ENCODE measurements at regions not wholly inside any gene's neighbourhood (a gene's known extent, or its start where the extent isn't known, plus 50 kb on each side); places are given as distances from the start of the nearest gene placed in this dataset.

- DNase-seq, result no peak
Measured at GRCh38 chr1:82923931-82924330, 1075.0 kb downstream of the TTLL7 start.

GRCh38 chr1:82921759-82922158, 1077.2 kb downstream of the TTLL7 start:
- no peak for DNase-seq

GRCh38 chr1:82920418-82921248, 1078.3 kb downstream of the TTLL7 start:
- no peak for DNase-seq

- no peak for DNase-seq
Measured at GRCh38 chr1:82919837-82920236, 1079.1 kb downstream of the TTLL7 start.

- no peak for DNase-seq
Measured at GRCh38 chr1:82907313-82907712, 1091.6 kb downstream of the TTLL7 start.

GRCh38 chr1:82903626-82904025, 1095.3 kb downstream of the TTLL7 start:
- no peak for DNase-seq

GRCh38 chr1:82901561-82901960, 1097.4 kb downstream of the TTLL7 start:
- no peak for DNase-seq

- DNase-seq, result no peak
Measured at GRCh38 chr1:82901118-82901517, 1097.8 kb downstream of the TTLL7 start.

- no peak for DNase-seq
Measured at GRCh38 chr1:82899017-82899416, 1098.3 kb downstream of the ADGRL2 start.

GRCh38 chr1:82897549-82897948, 1096.8 kb downstream of the ADGRL2 start:
- DNase-seq, result no peak

- no peak for DNase-seq
Measured at GRCh38 chr1:82896036-82896435, 1095.3 kb downstream of the ADGRL2 start.

GRCh38 chr1:82894635-82895034, 1093.9 kb downstream of the ADGRL2 start:
- DNase-seq, result no peak

- no peak for DNase-seq
Measured at GRCh38 chr1:82893712-82894470, 1093.2 kb downstream of the ADGRL2 start.

- no peak for DNase-seq
Measured at GRCh38 chr1:82880506-82880905, 1079.8 kb downstream of the ADGRL2 start.

- no peak for DNase-seq
Measured at GRCh38 chr1:82879701-82880305, 1079.1 kb downstream of the ADGRL2 start.

GRCh38 chr1:82875170-82875569, 1074.4 kb downstream of the ADGRL2 start:
- no peak for DNase-seq

GRCh38 chr1:82874041-82874440, 1073.3 kb downstream of the ADGRL2 start:
- no peak for DNase-seq

- DNase-seq, result no peak
Measured at GRCh38 chr1:82870332-82870731, 1069.6 kb downstream of the ADGRL2 start.

- no peak for DNase-seq
Measured at GRCh38 chr1:82867781-82868180, 1067.0 kb downstream of the ADGRL2 start.

GRCh38 chr1:82861749-82862148, 1061.0 kb downstream of the ADGRL2 start:
- no peak for DNase-seq

GRCh38 chr1:82858031-82858430, 1057.3 kb downstream of the ADGRL2 start:
- no peak for DNase-seq

GRCh38 chr1:82849460-82849859, 1048.7 kb downstream of the ADGRL2 start:
- no peak for DNase-seq

GRCh38 chr1:82848043-82848442, 1047.3 kb downstream of the ADGRL2 start:
- no peak for DNase-seq

- DNase-seq, result no peak
Measured at GRCh38 chr1:82845866-82846265, 1045.1 kb downstream of the ADGRL2 start.
